Ishikawa (cell line): ENCODE measurements at regions not wholly inside any gene's neighbourhood (a gene's known extent, or its start where the extent isn't known, plus 50 kb on each side); places are given as distances from the start of the nearest gene placed in this dataset.

Source experiments
- CEBPB ChIP-seq: IDR thresholded peaks from 2 replicates; pipeline ENCODE4 v1.6.1; 2012
- CREB1 ChIP-seq: IDR thresholded peaks from 2 replicates; pipeline ENCODE4 v1.6.1; 2012; ENCODE audit warnings: low read depth
- EGR1 ChIP-seq: IDR thresholded peaks from 2 replicates; pipeline ENCODE4 v1.6.1; 2012
- EP300 ChIP-seq: IDR thresholded peaks from 2 replicates; pipeline ENCODE4 v1.6.1; 2012; ENCODE audit warnings: borderline replicate concordance
- FOXM1 ChIP-seq: IDR thresholded peaks from 2 replicates; pipeline ENCODE4 v1.6.1; 2012; ENCODE audit warnings: low read depth, borderline replicate concordance
- MAX ChIP-seq: IDR thresholded peaks from 2 replicates; pipeline ENCODE4 v1.6.1; 2012
- NFIC ChIP-seq: IDR thresholded peaks from 2 replicates; pipeline ENCODE4 v1.6.1; 2012
- RAD21 ChIP-seq: IDR thresholded peaks from 2 replicates; pipeline ENCODE4 v1.6.1; 2012; ENCODE audit warnings: low read depth
- REST ChIP-seq: IDR thresholded peaks from 2 replicates; pipeline ENCODE4 v1.6.1; 2012; ENCODE audit warnings: low read depth, mild to moderate bottlenecking
- TAF1 ChIP-seq: IDR thresholded peaks from 2 replicates; pipeline ENCODE4 v1.6.1; 2012; ENCODE audit warnings: low read depth, mild to moderate bottlenecking
- TCF12 ChIP-seq: IDR thresholded peaks from 2 replicates; pipeline ENCODE4 v1.6.1; 2012; ENCODE audit warnings: low read depth
- TEAD4 ChIP-seq: IDR thresholded peaks from 2 replicates; pipeline ENCODE4 v1.6.1; 2012
- USF1 ChIP-seq: IDR thresholded peaks from 2 replicates; pipeline ENCODE4 v1.6.1; 2012
- YY1 ChIP-seq: IDR thresholded peaks from 2 replicates; pipeline ENCODE4 v1.6.1; 2012; ENCODE audit warnings: low read depth
- ZBTB7A ChIP-seq: IDR thresholded peaks from 2 replicates; pipeline ENCODE4 v1.6.1; 2012; ENCODE audit warnings: low read depth

- TF ChIP-seq EP300 (no peak), RAD21 (no peak), CREB1 (no peak), MAX (no peak)
Observed at GRCh38 chr5:116980581-116980980, 406.0 kb upstream of the SEMA6A start.

GRCh38 chr5:116976767-116977166, 402.1 kb upstream of the SEMA6A start:
- TF ChIP-seq RAD21 (no peak), YY1 (no peak)

GRCh38 chr5:116971131-116971530, 396.5 kb upstream of the SEMA6A start:
- TF ChIP-seq CREB1 (no peak), CEBPB (no peak)

- TF ChIP-seq USF1 (no peak), EP300 (no peak), FOXM1 (no peak), TCF12 (no peak), TAF1 (no peak), MAX (no peak), ZBTB7A (no peak), CEBPB (no peak), CREB1 (no peak), TEAD4 (no peak), EGR1 (no peak), NFIC (no peak)
Observed at GRCh38 chr5:116970318-116970717, 395.7 kb upstream of the SEMA6A start.

GRCh38 chr5:116964438-116964837, 389.8 kb upstream of the SEMA6A start:
- no peak for TF ChIP-seq CEBPB
- no peak for TF ChIP-seq CREB1
- TF ChIP-seq NFIC = no peak
- TF ChIP-seq TAF1 = no peak
- no peak for TF ChIP-seq YY1
- no peak for TF ChIP-seq MAX
- TF ChIP-seq TCF12 = no peak
- TF ChIP-seq RAD21 = no peak
- no peak for TF ChIP-seq REST
- TF ChIP-seq FOXM1 = no peak
- no peak for TF ChIP-seq EGR1
- no peak for TF ChIP-seq EP300
- no peak for TF ChIP-seq TEAD4
- TF ChIP-seq USF1 = no peak

GRCh38 chr5:116961021-116961420, 386.4 kb upstream of the SEMA6A start:
- TF ChIP-seq CEBPB (no peak), REST (no peak), TEAD4 (no peak), EGR1 (no peak), CREB1 (no peak), RAD21 (no peak), TAF1 (no peak), FOXM1 (no peak), NFIC (no peak), EP300 (no peak), USF1 (no peak), ZBTB7A (no peak), TCF12 (no peak), MAX (no peak), YY1 (no peak)
